ENCODE measurements at regions not wholly inside any gene's neighbourhood (a gene's known extent, or its start where the extent isn't known, plus 50 kb on each side); places are given as distances from the start of the nearest gene placed in this dataset.

- no peak overlapping the region for H2AFZ ChIP-seq (ENCODE audit: low read length)
- no peak overlapping the region for H2BK20ac ChIP-seq (ENCODE audit: low read length)
- H4K20me1 ChIP-seq (replicated peaks in 1 of 2; ENCODE audit: control insufficient read depth in 1 of 2, insufficient read depth in 2 of 2, low read length in 2 of 2): no peaks in the 10 kb centered on the region
- H4K5ac ChIP-seq (ENCODE audit: insufficient read length, low read depth, low read length): no peak overlapping the region
- H3K9me3 ChIP-seq (ENCODE audit: insufficient read depth in 2 of 2, low read depth in 1 of 2, low read length in 1 of 2): no peaks in the 10 kb centered on the region
- H3K4me2 ChIP-seq (ENCODE audit: insufficient read depth in 1 of 2, low read depth in 2 of 2, low read length in 2 of 2): no peak overlapping the region
- H2BK5ac ChIP-seq (ENCODE audit: low read depth, low read length): no peak overlapping the region
- H2BK12ac ChIP-seq (ENCODE audit: low read depth, low read length): no peak overlapping the region
- H3K4me1 ChIP-seq (replicated peaks in 1 of 4; ENCODE audit: control insufficient read depth in 3 of 4, insufficient read depth in 4 of 4, low read length in 3 of 4): no peaks in the 10 kb centered on the region
- H3K14ac ChIP-seq (ENCODE audit: insufficient read length): no peak overlapping the region
- H3K56ac ChIP-seq (replicated peaks; ENCODE audit: insufficient read length, low read depth, low read length): no peak overlapping the region
- H3K4me3 ChIP-seq (ENCODE audit: extremely low read depth in 1 of 4, insufficient read depth in 2 of 4, low read depth in 3 of 4, low read length in 4 of 4): no peak overlapping the region
- no peaks in the 10 kb centered on the region for H3K23me2 ChIP-seq (ENCODE audit: low read depth, low read length)
- no peak overlapping the region for H2BK15ac ChIP-seq (ENCODE audit: low read length)
- H3K4ac ChIP-seq (replicated peaks; ENCODE audit: insufficient read length, low read depth, low read length): no peak overlapping the region
- WGBS, 2 experiments (ENCODE audit: extremely low coverage in 1 of 2, insufficient coverage in 1 of 2, insufficient read length in 1 of 2, insufficient replicate concordance in 2 of 2, low coverage in 1 of 2, low lambda C conversion rate in 2 of 2, missing lambda C conversion rate in 1 of 2): 90% methylated on average over 8 of the region's 8 CpGs; no CpG with 5 or more reads in 1 of the 2 experiments
- H4K91ac ChIP-seq (replicated peaks; ENCODE audit: insufficient read length, low read length): no peak overlapping the region
- H3K36me3 ChIP-seq (ENCODE audit: control insufficient read depth in 2 of 4, insufficient read depth in 4 of 4, low read length in 3 of 4): no peaks in the 10 kb centered on the region
- ChIA-PET CTCF (ENCODE audit: partially characterized antibody) (no interaction called here), POLR2A (ENCODE audit: partially characterized antibody) (no interaction called here)
- no peak overlapping the region for H4K8ac ChIP-seq (ENCODE audit: extremely low read depth, insufficient read depth, low read length)
- H3K18ac ChIP-seq (ENCODE audit: extremely low read depth, low read length): no peak overlapping the region
- TF ChIP-seq RFX5 (IDR thresholded peaks at IDR 0.05; ENCODE audit: borderline replicate concordance, low read depth, low read length) (no peak), CTBP2 (IDR thresholded peaks at IDR 0.05; ENCODE audit: borderline replicate concordance, insufficient read depth, insufficient read length, low read length) (no peak), POLR2A (IDR thresholded peaks at IDR 0.05; ENCODE audit: control extremely low read depth in 1 of 2, low read depth in 2 of 2, low read length in 2 of 2) (no peak), POLR2AphosphoS5 (IDR thresholded peaks at IDR 0.05; ENCODE audit: low read depth, low read length) (no peak), JUND (IDR thresholded peaks at IDR 0.05; ENCODE audit: low read length) (no peak), CEBPB (IDR thresholded peaks at IDR 0.05; ENCODE audit: low read depth, low read length) (no peak), FOSL1 (IDR thresholded peaks at IDR 0.05; ENCODE audit: insufficient read depth, low read depth, low read length) (no peak), SIX5 (IDR thresholded peaks at IDR 0.05; ENCODE audit: low read depth, low read length) (no peak), SP4 (IDR thresholded peaks at IDR 0.05; ENCODE audit: low read length) (no peak), TCF12 (IDR thresholded peaks at IDR 0.05; ENCODE audit: low read depth, low read length) (no peak), E2F6 (IDR thresholded peaks at IDR 0.05) (no peak)
- DNase-seq (ENCODE audit: low read depth in 1 of 2, low spot score in 2 of 2) (no peak), FAIRE-seq (no peak)
- no peak overlapping the region for H3K23ac ChIP-seq (ENCODE audit: insufficient read length)
- no peak overlapping the region for H3K27ac ChIP-seq (ENCODE audit: low read depth, low read length)
- H3K79me1 ChIP-seq (ENCODE audit: low read depth, low read length): no peaks in the 10 kb centered on the region
- H3K79me2 ChIP-seq (ENCODE audit: control insufficient read depth in 1 of 2, insufficient read depth in 2 of 2, low read length in 2 of 2): no peaks in the 10 kb centered on the region
- no peak overlapping the region for H2BK120ac ChIP-seq (replicated peaks; ENCODE audit: low read depth, low read length)
- no peak overlapping the region for H2AK5ac ChIP-seq (ENCODE audit: low read depth, low read length)
- no peaks in the 10 kb centered on the region for H3K27me3 ChIP-seq (replicated peaks in 1 of 4; ENCODE audit: control insufficient read depth in 3 of 4, extremely low read depth in 1 of 4, insufficient read depth in 3 of 4, low read length in 3 of 4)
- H3K9ac ChIP-seq (replicated peaks in 1 of 4; ENCODE audit: extremely low read depth in 1 of 4, low read depth in 3 of 4, low read length in 3 of 4): no peak overlapping the region
Measured at GRCh38 chr4:147347217-147347616, 133.7 kb upstream of the EDNRA start.
